Prostate gland (tissue), 2 donors: ENCODE measurements at regions not wholly inside any gene's neighbourhood (a gene's known extent, or its start where the extent isn't known, plus 50 kb on each side); places are given as distances from the start of the nearest gene placed in this dataset.

ENCODE experiments used
- CTCF ChIP-seq, 4 experiments: fragments of 200-600 bp in 2 of 4; fragments of 450-650 bp in 2 of 4; sonication (generic) in 2 of 4; IDR thresholded peaks; 1 replicate in 3 of 4; 2 replicates in 1 of 4; pipeline ENCODE4 v1.5.1; 2016 to 2019; ENCODE audit warnings: antibody characterized with exemption in 4 of 4, mild to moderate bottlenecking in 2 of 4, moderate library complexity in 2 of 4
- POLR2AphosphoS5 ChIP-seq: sonication (generic); formaldehyde crosslinking; IDR thresholded peaks from one replicate; pipeline ENCODE4 v1.6.1; 2017; ENCODE audit warnings: antibody characterized with exemption

- TF ChIP-seq POLR2AphosphoS5 (no peak), CTCF (IDR thresholded peaks at IDR 0.05) (no peak)
Measured at GRCh38 chr20:41923624-41924023, 305.4 kb upstream of the CHD6 start.
